ENCODE measurements at regions not wholly inside any gene's neighbourhood (a gene's known extent, or its start where the extent isn't known, plus 50 kb on each side); places are given as distances from the start of the nearest gene placed in this dataset.

- TF ChIP-seq, protein P1, sequence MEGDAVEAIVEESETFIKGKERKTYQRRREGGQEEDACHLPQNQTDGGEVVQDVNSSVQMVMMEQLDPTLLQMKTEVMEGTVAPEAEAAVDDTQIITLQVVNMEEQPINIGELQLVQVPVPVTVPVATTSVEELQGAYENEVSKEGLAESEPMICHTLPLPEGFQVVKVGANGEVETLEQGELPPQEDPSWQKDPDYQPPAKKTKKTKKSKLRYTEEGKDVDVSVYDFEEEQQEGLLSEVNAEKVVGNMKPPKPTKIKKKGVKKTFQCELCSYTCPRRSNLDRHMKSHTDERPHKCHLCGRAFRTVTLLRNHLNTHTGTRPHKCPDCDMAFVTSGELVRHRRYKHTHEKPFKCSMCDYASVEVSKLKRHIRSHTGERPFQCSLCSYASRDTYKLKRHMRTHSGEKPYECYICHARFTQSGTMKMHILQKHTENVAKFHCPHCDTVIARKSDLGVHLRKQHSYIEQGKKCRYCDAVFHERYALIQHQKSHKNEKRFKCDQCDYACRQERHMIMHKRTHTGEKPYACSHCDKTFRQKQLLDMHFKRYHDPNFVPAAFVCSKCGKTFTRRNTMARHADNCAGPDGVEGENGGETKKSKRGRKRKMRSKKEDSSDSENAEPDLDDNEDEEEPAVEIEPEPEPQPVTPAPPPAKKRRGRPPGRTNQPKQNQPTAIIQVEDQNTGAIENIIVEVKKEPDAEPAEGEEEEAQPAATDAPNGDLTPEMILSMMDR (IDR thresholded peaks at IDR 0.05; ENCODE audit: insufficient read depth, low read length, poor library complexity, severe bottlenecking): no peak
- TF ChIP-seq EZH2phosphoT487 (conservative IDR thresholded peaks at IDR 0.05; ENCODE audit: low read length): no peak
These were observed 155.9 kb downstream of the DLEU7 start for GRCh38 chr13:50687545-50687944.

Data from SU-DHL-6 (cell line).